K562 (cell line): ENCODE measurements at regions not wholly inside any gene's neighbourhood (a gene's known extent, or its start where the extent isn't known, plus 50 kb on each side); places are given as distances from the start of the nearest gene placed in this dataset.

ENCODE experiments used
- ATAC-seq: fragments of 200-7000 bp; cut with Tn5 transposase; 3 replicates; pipeline ENCODE4 v1.9.1; 2020; ENCODE audit warnings: moderate library complexity
- BruUV-seq: library from RNA; stranded (reverse); fragments of 400-500 nt; replicated peaks from 2 replicates; lab custom pipeline; 2021; lab: Mats Ljungman, UMichigan
- CTCF ChIA-PET: fragments of 300-600 bp; formaldehyde crosslinking; extraction: SDS; loops from one replicate; lab custom pipeline; 2021; ENCODE audit warnings: low intra/inter-chr PET ratio; lab: Yijun Ruan, JAX
- POLR2A ChIA-PET: fragments of 300-600, 350-650 bp; sonication (Branson Sonifier 250); formaldehyde crosslinking; extraction: SDS; loops from one replicate; lab custom pipeline; 2021; ENCODE audit warnings: antibody characterized with exemption, inconsistent platforms; lab: Yijun Ruan, JAX
- DNase-seq, 4 experiments: peaks; one replicate each; pipeline versions ENCODE4 v3.0.0 to v3.0.0-alpha.2; 2011 to 2018; ENCODE audit warnings: low spot score in 3 of 4, mixed read lengths in 3 of 4; ENCODE audit errors: extremely low read depth in 1 of 4
- FAIRE-seq: peaks from 2 replicates; lab custom pipeline; 2011; peaks lifted over from hg19 to GRCh38; lab: Jason Lieb, UNC
- H2AFZ ChIP-seq: 2 replicates; pipeline ENCODE4 v1.6.0; 2011; ENCODE audit warnings: low read depth, low read length, control low read depth, inconsistent platforms
- H3K27ac ChIP-seq: fragments of 200-600 bp; 3 replicates; pipeline ENCODE4 v1.8.0; 2011; ENCODE audit warnings: low read depth, mild to moderate bottlenecking, control low read depth, inconsistent platforms, low read length, moderate library complexity, mixed read lengths; ENCODE audit errors: extremely low read depth
- H3K27me3 ChIP-seq, 2 experiments: fragments of 300-600 bp in 1 of 2; 2 replicates in 1 of 2; 3 replicates in 1 of 2; pipeline versions ENCODE4 v1.6.0 to v1.8.0; 2011; ENCODE audit warnings: inconsistent platforms in 2 of 2, low read length in 2 of 2, mild to moderate bottlenecking in 1 of 2, mixed read lengths in 1 of 2, moderate library complexity in 1 of 2; ENCODE audit not compliant: control insufficient read depth in 2 of 2, insufficient read depth in 2 of 2
- H3K36me3 ChIP-seq: fragments of 300-600 bp; 3 replicates; pipeline ENCODE4 v1.8.0; 2011; ENCODE audit warnings: mild to moderate bottlenecking, low read length, inconsistent platforms; ENCODE audit not compliant: control insufficient read depth, insufficient read depth
- H3K4me1 ChIP-seq, 2 experiments: fragments of 200-600 bp in 1 of 2; replicated peaks in 1 of 2; 2 replicates in 1 of 2; 3 replicates in 1 of 2; pipeline versions ENCODE4 v1.5.1 to v1.8.0; 2011; ENCODE audit warnings: inconsistent platforms in 2 of 2, low read length in 2 of 2, mild to moderate bottlenecking in 1 of 2, mixed read lengths in 1 of 2, moderate library complexity in 1 of 2; ENCODE audit not compliant: control insufficient read depth in 2 of 2, insufficient read depth in 2 of 2
- H3K4me2 ChIP-seq: 2 replicates; pipeline ENCODE4 v1.6.1; 2011; ENCODE audit warnings: low read length, control low read depth, inconsistent platforms, mixed read lengths; ENCODE audit not compliant: insufficient read depth
- H3K4me3 ChIP-seq: fragments of 200-600 bp; sonication (generic), shearing (Covaris generic); 2 replicates; pipeline ENCODE4 v1.5.1; 2016; ENCODE audit warnings: control low read depth, inconsistent platforms
- H3K79me2 ChIP-seq: fragments of 200-600 bp; 3 replicates; pipeline ENCODE4 v1.8.0; 2011; ENCODE audit warnings: low read length, inconsistent platforms; ENCODE audit not compliant: control insufficient read depth, insufficient read depth
- H3K9ac ChIP-seq, 2 experiments: 2 replicates each; pipeline versions ENCODE4 v1.6.0 to v1.6.1; 2011; ENCODE audit warnings: low read depth in 2 of 2, low read length in 2 of 2, control low read depth in 1 of 2, inconsistent platforms in 1 of 2, mild to moderate bottlenecking in 1 of 2, mixed read lengths in 1 of 2; ENCODE audit not compliant: insufficient read depth in 1 of 2
- H3K9me1 ChIP-seq: one replicate; pipeline ENCODE4 v1.6.0; 2011; ENCODE audit warnings: inconsistent platforms, mild to moderate bottlenecking, low read length, moderate library complexity; ENCODE audit not compliant: control insufficient read depth, insufficient read depth
- H3K9me3 ChIP-seq: replicated peaks from 2 replicates; pipeline ENCODE4 v1.5.1; 2011; ENCODE audit warnings: low read depth, low read length, inconsistent platforms; ENCODE audit not compliant: control insufficient read depth, insufficient read depth
- H4K20me1 ChIP-seq: replicated peaks from 2 replicates; pipeline ENCODE4 v1.6.1; 2011; ENCODE audit warnings: low read length, inconsistent platforms, mixed read lengths; ENCODE audit not compliant: control insufficient read depth, insufficient read depth
- RBM22 ChIP-seq: fragments of 200-400 bp; formaldehyde crosslinking; IDR thresholded peaks from 2 replicates; pipeline ENCODE4 v1.6.1; 2018; ENCODE audit warnings: low read length, low read depth; ENCODE audit not compliant: poor library complexity, severe bottlenecking
- WGBS: fragments of 100-300 bp; shearing (Covaris generic); methylation state at CpG from one replicate; pipeline ENCODE4 v1.1.6; 2016; ENCODE audit warnings: low coverage, mixed read lengths; ENCODE audit not compliant: insufficient coverage; ENCODE audit errors: missing lambda C conversion rate; 5-methylcytosine and 5-hydroxymethylcytosine counted together
- in situ Hi-C: fragments of 300-500 bp; cut with MboI; formaldehyde crosslinking; loops from 4 replicates; pipeline ENCODE4 v1.15.0; 2018; ENCODE audit warnings: inconsistent platforms, mixed read lengths
- intact Hi-C: fragments of 100-400 bp; cut with micrococcal nuclease; formaldehyde crosslinking; loops from 2 replicates; pipeline ENCODE4 v1.14.2; 2022
- TF ChIP-seq, protein P1 (sequence below): fragments of 450-650 bp; IDR thresholded peaks from 2 replicates; pipeline ENCODE4 v1.6.1; 2018; ENCODE audit not compliant: partially characterized antibody
- TF ChIP-seq, protein P2 (sequence below), 2 experiments: fragments of 450-650 bp; IDR thresholded peaks; 2 replicates each; pipeline ENCODE4 v1.6.1; 2018; ENCODE audit warnings: mild to moderate bottlenecking in 2 of 2, low read depth in 1 of 2; ENCODE audit not compliant: partially characterized antibody in 2 of 2

DNA sequence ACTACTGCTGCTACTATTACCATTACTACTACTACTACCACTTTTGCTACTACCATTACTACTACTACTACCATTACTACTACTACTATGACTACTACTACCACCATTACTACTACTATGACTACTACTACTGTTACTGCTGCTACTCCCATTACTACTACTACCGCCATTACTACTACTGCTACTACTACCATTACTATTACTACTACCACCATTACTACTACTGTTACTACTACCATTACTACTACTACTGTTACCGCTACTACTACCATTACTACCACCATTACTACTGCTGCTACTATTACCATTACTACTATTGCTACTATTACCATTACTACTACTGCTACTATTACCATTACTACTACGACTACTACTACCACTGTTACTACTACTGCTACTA, 209.1 kb downstream of the IRF8 start (continued):
- TF ChIP-seq, protein P1, sequence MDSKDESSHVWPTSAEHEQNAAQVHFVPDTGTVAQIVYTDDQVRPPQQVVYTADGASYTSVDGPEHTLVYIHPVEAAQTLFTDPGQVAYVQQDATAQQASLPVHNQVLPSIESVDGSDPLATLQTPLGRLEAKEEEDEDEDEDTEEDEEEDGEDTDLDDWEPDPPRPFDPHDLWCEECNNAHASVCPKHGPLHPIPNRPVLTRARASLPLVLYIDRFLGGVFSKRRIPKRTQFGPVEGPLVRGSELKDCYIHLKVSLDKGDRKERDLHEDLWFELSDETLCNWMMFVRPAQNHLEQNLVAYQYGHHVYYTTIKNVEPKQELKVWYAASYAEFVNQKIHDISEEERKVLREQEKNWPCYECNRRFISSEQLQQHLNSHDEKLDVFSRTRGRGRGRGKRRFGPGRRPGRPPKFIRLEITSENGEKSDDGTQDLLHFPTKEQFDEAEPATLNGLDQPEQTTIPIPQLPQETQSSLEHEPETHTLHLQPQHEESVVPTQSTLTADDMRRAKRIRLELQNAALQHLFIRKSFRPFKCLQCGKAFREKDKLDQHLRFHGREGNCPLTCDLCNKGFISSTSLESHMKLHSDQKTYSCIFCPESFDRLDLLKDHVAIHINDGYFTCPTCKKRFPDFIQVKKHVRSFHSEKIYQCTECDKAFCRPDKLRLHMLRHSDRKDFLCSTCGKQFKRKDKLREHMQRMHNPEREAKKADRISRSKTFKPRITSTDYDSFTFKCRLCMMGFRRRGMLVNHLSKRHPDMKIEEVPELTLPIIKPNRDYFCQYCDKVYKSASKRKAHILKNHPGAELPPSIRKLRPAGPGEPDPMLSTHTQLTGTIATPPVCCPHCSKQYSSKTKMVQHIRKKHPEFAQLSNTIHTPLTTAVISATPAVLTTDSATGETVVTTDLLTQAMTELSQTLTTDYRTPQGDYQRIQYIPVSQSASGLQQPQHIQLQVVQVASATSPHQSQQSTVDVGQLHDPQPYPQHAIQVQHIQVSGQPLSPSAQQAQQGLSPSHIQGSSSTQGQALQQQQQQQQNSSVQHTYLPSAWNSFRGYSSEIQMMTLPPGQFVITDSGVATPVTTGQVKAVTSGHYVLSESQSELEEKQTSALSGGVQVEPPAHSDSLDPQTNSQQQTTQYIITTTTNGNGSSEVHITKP, result no peak

GRCh38 chr16:86110134-86110533, 211.2 kb downstream of the IRF8 start:
- Histone ChIP-seq H2AFZ (no peak overlapping the region), H3K36me3 (no peaks in the 10 kb centered on the region), H3K27me3 (0 out of 5 replicates have a peak, but pooled peaks cover 0 to 5% of the 10 kb centered on the region in 2 experiments), H3K4me2 (no peak overlapping the region), H3K9me1 (no peaks in the 10 kb centered on the region), H3K4me3 (no peak overlapping the region), H3K79me2 (no peaks in the 10 kb centered on the region), H3K27ac (no peak overlapping the region), H3K9ac (no peak overlapping the region), H3K4me1 (no peaks in the 10 kb centered on the region), H3K9me3 (peaks cover 8% of the 10 kb centered on the region), H4K20me1 (no peaks in the 10 kb centered on the region)
- FAIRE-seq (no peak), ATAC-seq (no peak), DNase-seq (no peak)
- ChIA-PET POLR2A (interaction anchor here (0.7 kb wide), 1 partner anchor 30 kb away, joined by 3 read pairs; no protein-coding TSS in a partner anchor), CTCF (no interaction called here)
- intact Hi-C loops (no loop called here), in situ Hi-C loops (no loop called here)
- no peak for TF ChIP-seq RBM22
- TF ChIP-seq, protein P2, sequence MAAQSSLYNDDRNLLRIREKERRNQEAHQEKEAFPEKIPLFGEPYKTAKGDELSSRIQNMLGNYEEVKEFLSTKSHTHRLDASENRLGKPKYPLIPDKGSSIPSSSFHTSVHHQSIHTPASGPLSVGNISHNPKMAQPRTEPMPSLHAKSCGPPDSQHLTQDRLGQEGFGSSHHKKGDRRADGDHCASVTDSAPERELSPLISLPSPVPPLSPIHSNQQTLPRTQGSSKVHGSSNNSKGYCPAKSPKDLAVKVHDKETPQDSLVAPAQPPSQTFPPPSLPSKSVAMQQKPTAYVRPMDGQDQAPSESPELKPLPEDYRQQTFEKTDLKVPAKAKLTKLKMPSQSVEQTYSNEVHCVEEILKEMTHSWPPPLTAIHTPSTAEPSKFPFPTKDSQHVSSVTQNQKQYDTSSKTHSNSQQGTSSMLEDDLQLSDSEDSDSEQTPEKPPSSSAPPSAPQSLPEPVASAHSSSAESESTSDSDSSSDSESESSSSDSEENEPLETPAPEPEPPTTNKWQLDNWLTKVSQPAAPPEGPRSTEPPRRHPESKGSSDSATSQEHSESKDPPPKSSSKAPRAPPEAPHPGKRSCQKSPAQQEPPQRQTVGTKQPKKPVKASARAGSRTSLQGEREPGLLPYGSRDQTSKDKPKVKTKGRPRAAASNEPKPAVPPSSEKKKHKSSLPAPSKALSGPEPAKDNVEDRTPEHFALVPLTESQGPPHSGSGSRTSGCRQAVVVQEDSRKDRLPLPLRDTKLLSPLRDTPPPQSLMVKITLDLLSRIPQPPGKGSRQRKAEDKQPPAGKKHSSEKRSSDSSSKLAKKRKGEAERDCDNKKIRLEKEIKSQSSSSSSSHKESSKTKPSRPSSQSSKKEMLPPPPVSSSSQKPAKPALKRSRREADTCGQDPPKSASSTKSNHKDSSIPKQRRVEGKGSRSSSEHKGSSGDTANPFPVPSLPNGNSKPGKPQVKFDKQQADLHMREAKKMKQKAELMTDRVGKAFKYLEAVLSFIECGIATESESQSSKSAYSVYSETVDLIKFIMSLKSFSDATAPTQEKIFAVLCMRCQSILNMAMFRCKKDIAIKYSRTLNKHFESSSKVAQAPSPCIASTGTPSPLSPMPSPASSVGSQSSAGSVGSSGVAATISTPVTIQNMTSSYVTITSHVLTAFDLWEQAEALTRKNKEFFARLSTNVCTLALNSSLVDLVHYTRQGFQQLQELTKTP (IDR thresholded peaks at IDR 0.05; ENCODE audit: low read depth in 1 of 2, partially characterized antibody in 2 of 2), result peak in 1 of 2 experiments; percentile 88
- WGBS, result 0% methylated on average over 1 of the region's 1 CpG
- no TSS peak for BruUV-seq
